Tibial nerve (tissue), 3 donors: ENCODE measurements at regions not wholly inside any gene's neighbourhood (a gene's known extent, or its start where the extent isn't known, plus 50 kb on each side); places are given as distances from the start of the nearest gene placed in this dataset.

Experiments
- CTCF ChIP-seq, 5 experiments: fragments of 200-600 bp in 3 of 5; fragments of 450-650 bp in 2 of 5; sonication (generic) in 3 of 5; IDR thresholded peaks; one replicate each; pipeline ENCODE4 v1.5.1; 2016 to 2019; ENCODE audit warnings: antibody characterized with exemption in 5 of 5, mild to moderate bottlenecking in 3 of 5, moderate library complexity in 2 of 5
- POLR2A ChIP-seq, 2 donors: fragments of 450-650 bp; IDR thresholded peaks; one replicate each; pipeline ENCODE4 v1.6.1; 2017; ENCODE audit warnings: antibody characterized with exemption in 2 of 2, mild to moderate bottlenecking in 2 of 2, moderate library complexity in 2 of 2

- no peak for TF ChIP-seq CTCF (IDR thresholded peaks at IDR 0.05)
- no peak for TF ChIP-seq POLR2A (IDR thresholded peaks at IDR 0.05)
Measured at GRCh38 chrY:21248591-21248990, 262.5 kb upstream of the RBMY1B start.
